Psoas muscle (tissue), 7 donors: ENCODE measurements at regions not wholly inside any gene's neighbourhood (a gene's known extent, or its start where the extent isn't known, plus 50 kb on each side); places are given as distances from the start of the nearest gene placed in this dataset.

ENCODE experiments used
- ATAC-seq, 4 donors: fragments of 200-7000 bp; cut with Tn5 transposase; one replicate each; pipeline ENCODE4 v1.9.1; 2020; ENCODE audit warnings: moderate library complexity in 3 of 4, mild to moderate bottlenecking in 2 of 4
- DNase-seq, 2 donors: peaks; one replicate each; pipeline ENCODE4 v3.0.0-alpha.2; 2020
- H3K27ac ChIP-seq: fragments of 200-600 bp; one replicate; pipeline ENCODE4 v1.8.0; 2022
- H3K27me3 ChIP-seq, 3 donors: fragments of 200-600 bp in 1 of 3; one replicate each; pipeline versions ENCODE4 v1.6.1 to v1.8.0; 2013 to 2022; ENCODE audit warnings: low read length in 2 of 3, mild to moderate bottlenecking in 2 of 3, moderate library complexity in 1 of 3; ENCODE audit not compliant: insufficient read depth in 3 of 3
- H3K36me3 ChIP-seq, 2 donors: fragments of 200-600 bp in 1 of 2; one replicate each; pipeline versions ENCODE4 v1.6.1 to v1.8.0; 2013 to 2022; ENCODE audit warnings: low read depth in 1 of 2, mild to moderate bottlenecking in 1 of 2, moderate library complexity in 1 of 2; ENCODE audit not compliant: insufficient read depth in 1 of 2
- H3K4me1 ChIP-seq: fragments of 200-600 bp; one replicate; pipeline ENCODE4 v1.8.0; 2022
- H3K4me3 ChIP-seq: fragments of 200-600 bp; one replicate; pipeline ENCODE4 v1.8.0; 2022; ENCODE audit warnings: mild to moderate bottlenecking
- H3K9me3 ChIP-seq: fragments of 200-600 bp; one replicate; pipeline ENCODE4 v1.8.0; 2022
- CTCF ChIP-seq: fragments of 200-600 bp; IDR thresholded peaks from one replicate; pipeline ENCODE4 v1.8.0; 2022; ENCODE audit warnings: antibody characterized with exemption
- WGBS, 3 donors: extraction: QIAGEN DNeasy Blood & Tissue Kit; methylation state at CpG; one replicate each; pipeline versions ENCODE4 v1.1.6 to v1.1.7; 2013; 5-methylcytosine and 5-hydroxymethylcytosine counted together
- intact Hi-C, 2 donors: fragments of 100-400 bp; cut with DNase I; formaldehyde crosslinking; loops; one replicate each; pipeline versions ENCODE4 v1.11.0 to v1.14.2; 2022
- donor health status: healthy with polysubstance abuse.
- donor health status: DM: no; HTN: no; CAD: no; lungs with moderate emphysema.
- donor health status: Bipolar disorder and iron deficiency.
- donor health status: healthy.
- donor health status: DM: yes; HTN: yes; CAD: no.
- donor health status: DM: no; HTN: no; CAD: no.
- donor health status: DM: yes; HTN: yes; CAD: no.

- no peaks in the 10 kb centered on the region for H3K36me3 ChIP-seq
- no peaks in the 10 kb centered on the region for H3K27me3 ChIP-seq
- TF ChIP-seq CTCF = no peak
- intact Hi-C loops = no loop called here
- no peak overlapping the region for H3K4me3 ChIP-seq
- no peak overlapping the region for H3K27ac ChIP-seq
- no peaks in the 10 kb centered on the region for H3K9me3 ChIP-seq
- 53 to 80% (median 67%) methylated on average over 2 of the region's 2 CpGs for WGBS, 3 donors
- DNase-seq (no peak), ATAC-seq (no peak)
- H3K4me1 ChIP-seq = peaks cover 21% of the 10 kb centered on the region
These were observed 154.1 kb upstream of the PAPPA start for GRCh38 chr9:115999498-115999897.

GRCh38 chr9:116000748-116001329, 152.8 kb upstream of the PAPPA start:
- ATAC-seq = peak; percentile 42 to 72 (median 60)
- WGBS, 3 donors = 50 to 61% (median 53%) methylated on average over 4 of the region's 4 CpGs

DNA sequence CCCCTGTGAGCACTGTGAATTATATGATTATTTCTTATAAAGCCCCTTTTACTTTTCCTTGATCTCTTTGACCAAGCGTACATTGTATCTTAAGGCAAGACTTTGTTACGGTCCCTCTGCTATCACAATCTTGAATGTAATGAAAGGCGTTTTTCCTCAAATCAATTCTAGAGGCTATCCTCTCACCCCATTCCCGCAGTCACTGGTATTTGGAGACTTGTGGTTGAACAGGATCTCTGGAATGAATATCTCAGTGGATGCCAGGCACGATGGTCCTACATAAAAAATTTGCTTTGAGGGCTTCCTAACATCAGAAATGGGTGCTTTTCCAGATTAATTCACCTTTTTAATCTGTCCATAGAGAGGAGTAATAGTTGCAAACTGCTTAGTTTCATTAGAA, 151.4 kb upstream of the PAPPA start:
- H3K27ac ChIP-seq = peak overlapping the region; percentile 73
- H3K4me3 ChIP-seq = no peak overlapping the region
- H3K4me1 ChIP-seq = peaks cover 21% of the 10 kb centered on the region
- ATAC-seq (peak in 3 of 4 donors; percentile 19 to 29 (median 27)), DNase-seq (no peak)
- WGBS, 3 donors = 53 to 76% (median 63%) methylated on average over 5 of the region's 5 CpGs
- H3K9me3 ChIP-seq = no peaks in the 10 kb centered on the region
- H3K27me3 ChIP-seq = no peaks in the 10 kb centered on the region
- intact Hi-C loops = loop anchor here in 1 of 2 donors (5.0 to 10.0 kb wide), 3 partner anchors 85 to 155 kb away; no protein-coding TSS in a partner anchor
- no peaks in the 10 kb centered on the region for H3K36me3 ChIP-seq
- no peak for TF ChIP-seq CTCF

More at GRCh38 chr9:116000748-116001329, 152.8 kb upstream of the PAPPA start:
- peaks cover 21% of the 10 kb centered on the region for H3K4me1 ChIP-seq
- H3K36me3 ChIP-seq = no peaks in the 10 kb centered on the region
- H3K9me3 ChIP-seq = no peaks in the 10 kb centered on the region
- intact Hi-C loops = loop anchor here in 1 of 2 donors (5.0 to 10.0 kb wide), 3 partner anchors 86 to 156 kb away; no protein-coding TSS in a partner anchor
- H3K27ac ChIP-seq = no peak overlapping the region
- no peaks in the 10 kb centered on the region for H3K27me3 ChIP-seq
- no peak for DNase-seq
- H3K4me3 ChIP-seq = no peak overlapping the region
- TF ChIP-seq CTCF = peak; percentile 47

DNA sequence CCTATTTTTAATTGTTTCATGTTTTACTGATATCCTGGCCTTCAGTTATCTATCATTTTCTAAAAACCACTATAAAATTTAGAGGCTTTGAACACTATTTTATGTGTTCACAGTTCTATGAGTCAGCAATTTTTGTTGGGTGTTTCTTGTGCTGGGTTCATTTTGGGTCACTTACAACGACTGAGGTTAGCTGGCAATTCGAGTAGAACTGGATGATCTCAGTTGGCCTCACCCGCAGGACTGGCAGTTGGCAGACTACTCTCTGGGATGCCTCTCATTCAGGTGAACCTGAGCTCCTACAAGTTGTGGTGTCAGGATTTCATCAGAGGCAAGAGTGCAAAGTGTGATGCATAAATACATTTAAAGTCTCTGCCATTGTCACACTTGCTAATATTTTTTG, 151.0 kb upstream of the PAPPA start:
- WGBS, 3 donors = 23 to 48% (median 24%) methylated on average over 3 of the region's 3 CpGs
- Histone ChIP-seq H3K27ac (peak overlapping the region; percentile 73), H3K36me3 (no peaks in the 10 kb centered on the region), H3K4me1 (peaks cover 21% of the 10 kb centered on the region), H3K27me3 (no peaks in the 10 kb centered on the region), H3K9me3 (no peaks in the 10 kb centered on the region), H3K4me3 (no peak overlapping the region)
- intact Hi-C loops = loop anchor here in 1 of 2 donors (5.0 to 10.0 kb wide), 3 partner anchors 85 to 155 kb away; no protein-coding TSS in a partner anchor
- ATAC-seq (peak; percentile 93 to 96 (median 96)), DNase-seq (peak in 1 of 2 donors; percentile 56)
- no peak for TF ChIP-seq CTCF
